HG03565 (cell line): ENCODE measurements at regions not wholly inside any gene's neighbourhood (a gene's known extent, or its start where the extent isn't known, plus 50 kb on each side); places are given as distances from the start of the nearest gene placed in this dataset.

Source experiments
- ATAC-seq: cut with Tn5 transposase; IDR thresholded peaks from one replicate; pipeline ENCODE4 v1.9.1; 2021; ENCODE audit warnings: mild to moderate bottlenecking, moderate library complexity; ENCODE audit not compliant: unreplicated experiment

- ATAC-seq = no peak
Measured at GRCh38 chr5:167243463-167243862, 1048.0 kb upstream of the WWC1 start.

GRCh38 chr5:167244583-167244982, 1046.9 kb upstream of the WWC1 start:
- ATAC-seq = no peak

- no peak for ATAC-seq
Measured at GRCh38 chr5:167245868-167246267, 1045.6 kb upstream of the WWC1 start.

GRCh38 chr5:167247816-167248215, 1043.6 kb upstream of the WWC1 start:
- ATAC-seq = no peak

- no peak for ATAC-seq
Measured at GRCh38 chr5:167248257-167248656, 1043.2 kb upstream of the WWC1 start.

GRCh38 chr5:167250996-167251395, 1040.4 kb upstream of the WWC1 start:
- no peak for ATAC-seq

GRCh38 chr5:167254132-167254531, 1037.3 kb upstream of the WWC1 start:
- no peak for ATAC-seq

GRCh38 chr5:167255926-167256325, 1035.5 kb upstream of the WWC1 start:
- no peak for ATAC-seq

- ATAC-seq = no peak
Measured at GRCh38 chr5:167259806-167260205, 1031.6 kb upstream of the WWC1 start.

- ATAC-seq = no peak
Measured at GRCh38 chr5:167261309-167262100, 1029.9 kb upstream of the WWC1 start.

GRCh38 chr5:167263185-167263584, 1028.3 kb upstream of the WWC1 start:
- ATAC-seq = no peak

GRCh38 chr5:167264348-167264747, 1027.1 kb upstream of the WWC1 start:
- ATAC-seq = no peak

- no peak for ATAC-seq
Measured at GRCh38 chr5:167268337-167268736, 1023.1 kb upstream of the WWC1 start.

GRCh38 chr5:167269146-167269545, 1022.3 kb upstream of the WWC1 start:
- no peak for ATAC-seq

GRCh38 chr5:167271081-167271480, 1020.4 kb upstream of the WWC1 start:
- ATAC-seq = no peak

GRCh38 chr5:167271511-167271910, 1019.9 kb upstream of the WWC1 start:
- no peak for ATAC-seq

- ATAC-seq = no peak
Measured at GRCh38 chr5:167280111-167280510, 1011.3 kb upstream of the WWC1 start.

GRCh38 chr5:167281925-167282324, 1009.5 kb upstream of the WWC1 start:
- ATAC-seq = no peak

GRCh38 chr5:167283691-167284090, 1007.8 kb upstream of the WWC1 start:
- ATAC-seq = no peak

- no peak for ATAC-seq
Measured at GRCh38 chr5:167284222-167284890, 1007.1 kb upstream of the WWC1 start.

- ATAC-seq = no peak
Measured at GRCh38 chr5:167285591-167285990, 1005.9 kb upstream of the WWC1 start.

- no peak for ATAC-seq
Measured at GRCh38 chr5:167286891-167287290, 1004.6 kb upstream of the WWC1 start.
